T-helper 1 cell treated with Interleukin-12 subunit alpha and Interleukin-12 subunit beta and Interleukin-4 antibody, amounts not matched to agents 30 ng/mL and 1 ng/mL, for 36 hours (primary cell): ENCODE measurements at regions not wholly inside any gene's neighbourhood (a gene's known extent, or its start where the extent isn't known, plus 50 kb on each side); places are given as distances from the start of the nearest gene placed in this dataset.

Source experiments
- intact Hi-C: fragments of 100-400 bp; cut with micrococcal nuclease; formaldehyde crosslinking; loops from one replicate; pipeline ENCODE4 v1.15.1; 2024

DNA sequence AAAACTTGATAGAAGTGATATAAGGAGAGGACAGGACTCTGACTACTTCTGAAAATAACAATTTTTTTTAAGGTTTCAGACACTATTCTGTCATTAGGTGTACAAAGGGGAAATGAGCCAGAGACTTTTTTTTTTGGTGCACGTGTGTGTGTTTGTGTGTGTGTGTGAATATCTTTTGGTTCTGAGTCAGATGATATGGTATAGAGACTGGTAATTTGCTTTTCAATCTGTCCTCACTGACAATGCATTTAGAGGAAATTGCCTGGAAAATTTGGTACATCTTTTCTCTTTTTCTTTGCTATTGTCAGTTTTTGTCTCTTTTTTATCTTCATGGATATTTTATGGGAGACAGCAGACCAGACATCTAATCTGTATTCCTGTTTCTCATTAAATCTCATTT is 59.3 kb downstream of the DDIT4L start:
- intact Hi-C loops: no loop called here

DNA sequence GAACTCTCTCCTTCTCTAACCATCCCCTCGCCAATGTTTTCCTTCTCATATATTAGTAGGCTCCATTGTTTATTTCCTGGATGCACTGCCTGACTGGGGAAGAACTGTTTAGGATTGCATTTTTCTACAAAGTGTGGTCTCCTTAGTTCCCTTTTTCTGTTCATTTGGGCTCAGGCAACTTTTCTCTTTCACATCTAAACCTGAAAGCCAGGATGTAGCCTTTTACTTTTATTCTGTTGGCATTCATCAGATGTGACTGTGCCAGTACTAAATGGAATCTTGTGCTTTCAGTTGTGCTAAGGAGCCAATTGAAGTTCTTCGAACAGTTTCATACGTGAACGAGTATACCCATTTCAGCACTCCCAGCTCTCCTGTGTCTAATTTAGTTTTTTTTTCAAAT is 59.8 kb downstream of the DDIT4L start:
- intact Hi-C loops: no loop called here

- intact Hi-C loops: no loop called here
Measured at GRCh38 chr4:100129774-100130173, 60.5 kb downstream of the DDIT4L start.

GRCh38 chr4:100128338-100128737 is 61.9 kb downstream of the DDIT4L start:
- intact Hi-C loops: no loop called here

DNA sequence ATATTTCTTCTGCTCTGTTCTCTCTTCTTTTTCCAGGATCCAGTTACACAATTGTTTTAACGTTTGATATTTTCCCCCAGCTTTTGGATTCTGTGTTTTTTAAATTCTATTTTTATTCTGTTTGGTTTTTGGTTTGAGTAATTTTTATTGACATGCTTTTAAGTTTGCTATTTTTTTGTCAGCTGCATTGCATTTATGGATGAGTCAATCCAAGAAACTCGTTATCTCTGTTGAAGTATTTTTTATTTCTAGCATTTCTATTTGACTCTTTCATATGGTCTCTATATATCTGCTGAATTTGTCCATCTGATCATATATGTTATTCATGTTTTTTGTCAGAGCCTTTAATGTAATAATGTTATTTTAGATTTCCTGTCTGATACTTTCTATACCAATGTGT is 65.6 kb downstream of the DDIT4L start:
- intact Hi-C loops: no loop called here

GRCh38 chr4:100118181-100118580 is 72.1 kb downstream of the DDIT4L start:
- intact Hi-C loops: no loop called here

DNA sequence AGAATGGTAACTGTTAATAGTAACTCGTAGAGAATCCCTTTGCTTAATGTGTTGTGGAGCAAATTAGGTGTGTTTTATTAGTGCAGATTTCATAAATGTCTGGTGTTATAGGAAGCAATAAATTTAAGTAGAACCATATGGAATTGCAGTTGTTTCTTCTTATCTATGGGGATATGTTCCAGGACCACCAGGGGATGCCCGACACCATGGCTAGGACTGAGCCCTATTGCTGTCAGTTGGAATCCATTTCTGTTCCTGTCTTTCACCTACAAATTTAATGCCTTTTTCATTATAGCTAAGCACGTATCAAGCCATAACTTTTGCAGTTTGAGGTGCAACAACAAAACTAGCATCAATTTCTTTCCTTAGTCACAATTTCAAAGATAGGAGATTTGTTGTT is 72.5 kb downstream of the DDIT4L start:
- intact Hi-C loops: no loop called here

- intact Hi-C loops: no loop called here
Measured at GRCh38 chr4:100114909-100115308, 75.4 kb downstream of the DDIT4L start.

GRCh38 chr4:100113732-100114131 is 76.5 kb downstream of the DDIT4L start:
- intact Hi-C loops: no loop called here

DNA sequence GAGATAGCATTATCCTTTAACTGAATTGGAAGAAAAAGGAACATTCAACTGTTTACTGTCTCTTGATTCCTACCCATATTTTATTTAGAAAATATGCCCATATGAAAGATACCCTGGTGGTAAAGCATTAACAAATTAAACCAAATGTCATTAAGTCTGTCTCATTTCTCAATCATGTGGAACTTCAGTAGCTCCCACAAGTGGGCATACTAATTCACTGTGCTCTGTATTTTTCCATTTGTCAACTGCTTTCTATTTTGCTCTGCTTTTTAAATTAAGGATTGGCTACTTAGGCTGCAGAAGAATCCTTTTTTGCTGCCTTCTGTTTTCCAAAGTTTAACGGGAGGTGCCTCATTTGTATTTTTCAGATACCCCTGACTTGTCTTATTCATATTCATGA is 77.2 kb downstream of the DDIT4L start:
- intact Hi-C loops: no loop called here

GRCh38 chr4:100109921-100110320 is 80.3 kb downstream of the DDIT4L start:
- intact Hi-C loops: loop anchor here (5.0 kb wide), 3 partner anchors 57 to 1417 kb away; no protein-coding TSS in a partner anchor

- intact Hi-C loops: loop anchor here (5.0 kb wide), 3 partner anchors 58 to 1418 kb away; no protein-coding TSS in a partner anchor
Measured at GRCh38 chr4:100108869-100109268, 81.4 kb downstream of the DDIT4L start.

- intact Hi-C loops: loop anchor here (1.0 to 5.0 kb wide), 4 partner anchors 14 to 1420 kb away; no protein-coding TSS in a partner anchor
Measured at GRCh38 chr4:100106982-100107381, 83.3 kb downstream of the DDIT4L start.

DNA sequence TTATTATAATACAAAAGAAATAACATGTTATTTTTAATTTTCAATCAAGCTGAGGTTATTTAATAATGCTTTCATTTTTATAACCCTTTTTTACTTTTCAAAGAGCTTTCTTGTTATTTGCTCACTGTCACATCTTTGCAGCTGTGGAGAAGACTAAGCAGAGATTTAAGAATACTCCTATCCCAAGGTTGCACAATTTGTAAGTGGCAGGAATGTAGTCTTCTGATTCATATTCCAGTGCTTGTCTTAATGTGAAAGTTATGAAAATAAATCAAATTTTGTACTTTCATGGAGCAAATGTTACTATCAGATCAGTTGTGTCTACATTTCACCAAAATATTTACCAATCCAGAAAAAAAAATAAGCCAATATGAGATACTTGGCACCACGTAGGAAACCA is 86.6 kb downstream of the DDIT4L start:
- intact Hi-C loops: no loop called here

GRCh38 chr4:100100985-100101384 is 89.3 kb downstream of the DDIT4L start:
- intact Hi-C loops: loop anchor here (1.0 kb wide), 1 partner anchor 8 kb away; no protein-coding TSS in a partner anchor

DNA sequence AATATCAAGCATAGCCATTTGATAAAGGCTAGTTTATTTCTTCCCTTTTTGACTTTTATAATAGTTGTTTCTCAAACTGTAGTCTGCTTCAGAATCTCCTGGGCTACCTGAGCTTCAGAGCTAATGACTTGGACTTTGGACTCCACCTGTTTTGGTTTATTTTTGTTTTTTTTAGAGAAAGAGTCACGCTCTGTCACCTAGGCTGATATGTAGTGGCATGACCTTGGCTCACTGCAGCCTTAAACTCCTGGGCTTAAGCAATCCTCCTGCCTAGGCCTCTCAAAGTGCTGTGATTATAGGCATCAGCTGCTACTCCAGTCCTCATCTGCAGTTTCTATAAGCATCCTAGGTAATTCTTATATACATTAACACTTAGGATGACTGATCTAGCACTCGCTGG is 90.5 kb downstream of the DDIT4L start:
- intact Hi-C loops: loop anchor here (10.0 kb wide), 3 partner anchors 445 to 1695 kb away; partner anchors contain the start of gene BANK1

DNA sequence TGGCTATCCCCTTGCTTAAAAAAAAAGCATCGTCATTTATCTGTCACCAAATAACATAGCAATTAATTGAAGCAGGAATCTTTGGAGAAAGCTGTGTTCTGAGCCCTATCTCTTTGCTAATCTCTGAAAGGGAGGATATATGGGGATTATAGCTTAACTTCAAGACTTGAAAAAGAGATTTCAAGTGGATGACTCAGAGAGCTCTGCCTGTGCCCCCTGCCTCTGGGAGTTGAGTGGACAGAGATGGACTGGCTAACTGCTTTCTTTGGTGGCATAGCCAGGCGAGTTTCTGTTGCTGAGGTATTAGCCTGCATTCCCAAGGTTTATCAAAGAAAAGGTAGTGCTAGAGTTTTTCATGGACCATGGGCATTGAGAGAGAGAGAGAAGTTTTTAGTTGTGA is 91.6 kb downstream of the DDIT4L start:
- intact Hi-C loops: loop anchor here (10.0 kb wide), 3 partner anchors 446 to 1696 kb away; partner anchors contain the start of gene BANK1

DNA sequence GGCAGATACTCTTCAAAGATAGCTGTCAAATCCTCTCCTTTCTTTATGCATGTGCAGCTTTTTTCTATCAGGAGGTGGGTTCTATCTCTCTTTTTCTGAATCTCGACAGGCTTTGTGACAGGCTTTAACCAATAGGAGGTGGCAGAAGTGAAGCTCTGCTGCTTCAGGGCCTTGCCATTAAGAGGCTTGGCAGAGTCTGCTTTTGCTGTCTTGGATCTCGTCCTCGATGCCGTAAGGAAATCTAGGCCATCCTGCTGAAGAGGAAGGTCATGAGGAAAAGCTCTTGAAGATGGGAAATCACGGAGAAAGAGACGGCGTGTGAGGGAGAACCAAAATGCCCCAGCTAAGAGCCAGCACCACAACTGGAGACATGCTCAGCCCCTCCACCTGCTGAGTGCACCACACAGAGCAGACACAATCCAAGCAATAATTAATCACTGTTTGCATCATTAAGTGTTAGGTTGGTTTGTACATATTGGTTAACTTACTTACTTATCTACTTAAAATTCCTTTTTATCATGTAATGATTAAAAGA is 92.2 kb downstream of the DDIT4L start:
- intact Hi-C loops: loop anchor here (10.0 kb wide), 3 partner anchors 447 to 1697 kb away; partner anchors contain the start of gene BANK1

- intact Hi-C loops: loop anchor here (2.0 to 10.0 kb wide), 4 partner anchors 279 to 1699 kb away; partner anchors contain the start of genes BANK1 and DAPP1
Measured at GRCh38 chr4:100095729-100096595, 94.3 kb downstream of the DDIT4L start.

DNA sequence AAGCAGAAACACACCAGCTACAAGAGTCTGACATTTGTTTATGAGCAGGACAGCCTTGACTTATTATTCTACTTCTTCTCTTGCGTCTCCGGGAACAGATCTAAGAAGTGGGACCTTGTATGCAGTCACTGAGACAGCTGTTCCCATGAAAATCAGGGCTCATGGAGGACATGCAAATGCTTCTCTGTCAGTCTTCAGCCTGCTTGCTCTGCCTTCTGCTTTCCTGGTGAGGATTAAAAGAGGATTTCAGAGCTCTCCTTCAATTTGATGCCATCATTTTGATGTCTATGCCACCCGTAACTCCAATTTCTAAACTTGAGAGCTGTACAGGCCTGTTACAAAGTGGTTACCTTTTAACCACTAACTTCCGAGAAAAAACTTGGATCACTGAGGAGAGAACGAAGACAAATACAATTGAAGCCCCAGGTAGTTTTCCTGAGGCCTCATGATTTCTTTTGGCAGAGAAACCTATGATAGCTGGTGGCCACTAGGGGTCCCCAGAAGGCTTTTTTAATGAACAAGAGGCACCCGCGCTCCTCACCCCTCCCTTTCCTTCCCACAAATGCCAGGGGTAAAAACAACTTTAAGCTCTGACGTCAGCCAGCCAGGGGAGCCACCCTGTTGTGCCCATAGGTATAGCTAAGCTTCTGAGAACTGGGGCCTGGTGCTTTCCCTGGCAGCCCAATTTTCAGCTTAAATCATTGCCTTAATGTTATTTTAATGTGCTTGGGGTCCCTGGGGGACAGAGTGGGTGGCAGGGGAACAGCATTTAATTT is 97.0 kb downstream of the DDIT4L start:
- intact Hi-C loops: loop anchor here (1.0 to 10.0 kb wide), 21 partner anchors 8 to 1702 kb away; partner anchors contain the start of genes BANK1, DDIT4L, H2AZ1 and PPP3CA

GRCh38 chr4:100087743-100088142 is 102.5 kb downstream of the DDIT4L start:
- intact Hi-C loops: no loop called here
